Activated CD8-positive, alpha-beta memory T cell treated with anti-CD3 and anti-CD28 coated beads, Interleukin-2, amount 10 ng/mL, durations not matched to agents 7 days and 5 days (primary cell): ENCODE measurements at regions not wholly inside any gene's neighbourhood (a gene's known extent, or its start where the extent isn't known, plus 50 kb on each side); places are given as distances from the start of the nearest gene placed in this dataset.
A peak's percentile ranks its signal among the peaks of the same experiment; 100 is the strongest.

Experiments
- ATAC-seq: fragments of 150-1000 bp; cut with Tn5 transposase; one replicate; pipeline ENCODE4 v1.10.0; 2021; ENCODE audit warnings: moderate library complexity
- CTCF ChIA-PET: fragments of 350-600 bp; sonication (Branson Sonifier 250); formaldehyde crosslinking; loops from one replicate; lab custom pipeline; 2021; ENCODE audit warnings: antibody characterized with exemption; lab: Charles Lee
- DNase-seq: peaks from one replicate; pipeline ENCODE4 v3.0.0-alpha.2; 2020
- H3K27ac Mint-ChIP-seq: one replicate; pipeline ENCODE4 v1.8.0; 2021; ENCODE audit warnings: mild to moderate bottlenecking, mixed read lengths
- H3K27me3 Mint-ChIP-seq: one replicate; pipeline ENCODE4 v1.8.0; 2021; ENCODE audit warnings: mixed read lengths
- H3K36me3 Mint-ChIP-seq: one replicate; pipeline ENCODE4 v1.8.0; 2021; ENCODE audit warnings: mild to moderate bottlenecking, mixed read lengths
- H3K4me1 Mint-ChIP-seq: one replicate; pipeline ENCODE4 v1.8.0; 2021; ENCODE audit warnings: mixed read lengths
- H3K4me3 Mint-ChIP-seq: one replicate; pipeline ENCODE4 v1.8.0; 2021; ENCODE audit warnings: mild to moderate bottlenecking, moderate library complexity, mixed read lengths
- H3K9me3 Mint-ChIP-seq: one replicate; pipeline ENCODE4 v1.8.0; 2022; ENCODE audit warnings: low read depth, mixed read lengths

DNA sequence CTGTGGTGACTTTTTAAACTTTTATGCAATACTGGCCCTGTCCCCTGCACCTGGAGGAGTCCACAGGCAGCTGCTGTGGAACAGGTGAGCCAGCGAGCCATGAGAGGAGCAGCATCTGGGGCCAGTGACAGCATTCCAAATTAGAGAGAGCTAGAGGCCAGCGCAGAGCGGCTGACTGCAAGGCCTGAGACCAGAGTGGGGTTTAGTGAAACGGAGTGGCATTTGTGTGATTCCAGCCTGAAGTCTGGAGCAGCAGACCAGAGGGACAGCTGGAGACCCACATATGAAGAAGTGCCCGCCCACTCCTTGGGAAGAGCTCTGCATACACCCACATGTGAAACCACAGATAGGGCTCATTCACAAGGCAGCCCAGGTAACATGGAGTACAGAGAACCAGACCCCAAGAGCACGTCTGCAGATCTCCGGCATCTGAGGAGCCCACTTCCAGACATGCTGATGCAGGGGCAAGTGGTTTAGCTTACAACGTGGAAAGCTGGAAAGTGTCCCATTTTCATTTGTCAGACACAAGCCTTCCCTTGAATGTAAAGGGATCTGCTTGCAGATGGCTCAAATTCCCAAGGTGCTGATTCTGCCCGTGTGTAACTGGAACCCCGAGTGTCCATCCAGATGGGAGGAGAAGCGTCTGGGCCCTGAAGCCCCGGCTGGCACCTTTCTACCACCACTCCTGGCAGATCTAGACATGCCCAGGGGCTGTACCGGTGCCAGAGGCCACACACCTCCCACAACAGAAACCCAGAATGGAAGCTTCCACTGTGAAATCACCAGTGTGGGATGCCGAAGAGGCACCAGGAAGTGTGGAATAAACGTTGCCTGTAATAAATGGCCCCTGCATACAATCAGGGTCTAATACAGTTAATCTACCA lies 256.0 kb upstream of the TCERG1L start:
- no peaks in the 10 kb centered on the region for H3K4me1 Mint-ChIP-seq
- no peak overlapping the region for H3K4me3 Mint-ChIP-seq
- H3K36me3 Mint-ChIP-seq = no peaks in the 10 kb centered on the region
- H3K9me3 Mint-ChIP-seq = peaks cover 8% of the 10 kb centered on the region
- DNase-seq (peak; percentile 22), ATAC-seq (no peak)
- H3K27me3 Mint-ChIP-seq = no peaks in the 10 kb centered on the region
- H3K27ac Mint-ChIP-seq = no peak overlapping the region
- CTCF ChIA-PET = no interaction called here

DNA sequence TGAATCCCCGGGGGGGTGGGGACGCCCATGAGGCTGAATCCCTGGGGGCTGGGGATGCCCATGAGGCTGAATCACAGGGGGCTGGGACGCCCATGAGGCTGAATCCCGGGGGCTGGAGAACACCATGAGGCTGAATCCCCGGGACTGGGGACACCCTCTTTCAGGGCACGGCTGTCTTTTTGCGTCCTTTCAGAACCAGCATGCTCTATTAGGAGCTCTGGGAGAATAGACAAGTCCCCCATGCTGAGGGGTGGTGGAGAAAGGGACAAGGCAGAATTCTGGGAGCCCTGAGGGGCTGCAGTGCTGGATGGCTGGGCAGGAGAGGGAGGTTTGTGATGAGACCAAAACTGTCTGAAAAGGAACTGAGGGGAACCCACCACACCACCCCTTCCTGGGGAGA lies 257.3 kb upstream of the TCERG1L start:
- no peaks in the 10 kb centered on the region for H3K27me3 Mint-ChIP-seq
- H3K4me3 Mint-ChIP-seq = no peak overlapping the region
- no peak overlapping the region for H3K27ac Mint-ChIP-seq
- peaks cover 7% of the 10 kb centered on the region for H3K9me3 Mint-ChIP-seq
- CTCF ChIA-PET = no interaction called here
- ATAC-seq (no peak), DNase-seq (peak; percentile 23)
- no peaks in the 10 kb centered on the region for H3K4me1 Mint-ChIP-seq
- H3K36me3 Mint-ChIP-seq = no peaks in the 10 kb centered on the region

DNA sequence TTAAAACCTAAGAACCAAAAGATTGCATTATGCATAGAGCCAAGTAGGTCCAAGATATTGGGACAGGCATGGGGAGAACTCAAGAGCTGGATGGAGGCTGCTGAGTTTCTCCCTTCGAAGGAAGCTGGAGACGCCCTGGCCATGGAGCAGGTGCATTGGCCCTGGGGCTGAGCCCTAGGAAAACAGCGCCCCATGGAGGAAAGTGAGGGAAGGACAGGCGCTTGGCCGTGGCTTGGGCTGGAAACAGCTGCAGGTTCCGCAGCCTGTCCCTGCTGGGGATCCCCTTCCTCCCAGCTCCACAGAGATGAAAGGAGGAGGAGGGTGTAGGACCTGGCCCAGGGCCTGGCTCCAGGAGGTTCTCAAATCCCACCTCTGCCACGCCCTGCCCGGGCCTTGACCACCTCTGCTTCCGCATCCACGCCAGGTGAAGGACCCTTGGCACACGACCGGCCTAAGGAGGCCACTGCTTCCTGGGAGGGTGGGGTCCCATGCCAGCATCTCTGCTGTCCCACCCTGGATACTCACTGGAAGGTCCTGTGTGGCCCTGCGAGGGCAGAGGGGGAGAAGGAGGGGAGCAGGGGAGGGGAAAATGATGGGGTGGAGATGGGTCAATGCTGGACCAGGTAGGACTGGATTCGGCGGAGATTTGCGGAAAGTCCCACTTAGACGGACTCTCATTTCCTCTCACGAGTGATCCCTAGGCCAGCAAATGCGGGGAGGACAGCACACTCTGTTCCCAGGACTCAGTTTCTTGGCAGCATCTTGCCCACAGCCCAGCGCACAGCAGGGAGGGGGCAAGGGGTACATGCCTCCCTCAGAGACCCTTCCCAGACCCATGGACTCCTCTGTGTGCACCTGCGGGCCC lies 258.6 kb upstream of the TCERG1L start:
- CTCF ChIA-PET = no interaction called here
- H3K36me3 Mint-ChIP-seq = no peaks in the 10 kb centered on the region

DNA sequence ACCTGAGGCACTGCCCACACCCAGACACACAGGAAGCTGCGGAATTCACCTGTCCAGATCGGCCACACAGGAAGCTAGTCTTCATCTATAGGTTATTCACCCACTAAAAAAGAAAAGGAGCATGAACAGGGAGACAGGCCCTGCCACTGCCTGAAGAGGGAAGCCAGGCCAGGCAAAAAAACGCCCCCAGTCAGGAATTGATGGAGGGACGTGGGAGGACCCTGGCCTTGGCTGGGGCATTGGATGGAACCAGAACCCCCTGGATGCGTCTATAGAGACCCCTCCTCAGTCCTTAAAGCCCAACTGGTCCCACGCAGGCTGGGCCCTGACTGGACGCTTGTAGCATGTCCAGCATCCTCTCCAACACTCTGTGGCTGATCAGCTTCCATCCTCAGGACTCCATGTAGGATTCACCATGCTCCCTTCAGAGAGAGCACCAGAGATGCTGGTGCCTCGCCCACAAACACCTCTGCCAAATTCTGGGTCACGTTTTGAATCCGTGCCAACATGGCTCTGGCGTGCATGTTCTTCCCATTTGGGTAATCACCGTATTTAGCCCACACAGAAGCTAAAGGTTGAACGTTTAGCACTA lies 259.3 kb upstream of the TCERG1L start:
- Mint-ChIP-seq H3K27me3 (no peaks in the 10 kb centered on the region), H3K36me3 (no peaks in the 10 kb centered on the region)

More for the DNA sequence above, 258.6 kb upstream of the TCERG1L start:
- H3K4me3 Mint-ChIP-seq = no peak overlapping the region
- ATAC-seq (no peak), DNase-seq (peak; percentile 21)
- H3K9me3 Mint-ChIP-seq = peaks cover under 1% of the 10 kb centered on the region
- no peak overlapping the region for H3K27ac Mint-ChIP-seq
- H3K27me3 Mint-ChIP-seq = no peaks in the 10 kb centered on the region
- H3K4me1 Mint-ChIP-seq = no peaks in the 10 kb centered on the region

DNA sequence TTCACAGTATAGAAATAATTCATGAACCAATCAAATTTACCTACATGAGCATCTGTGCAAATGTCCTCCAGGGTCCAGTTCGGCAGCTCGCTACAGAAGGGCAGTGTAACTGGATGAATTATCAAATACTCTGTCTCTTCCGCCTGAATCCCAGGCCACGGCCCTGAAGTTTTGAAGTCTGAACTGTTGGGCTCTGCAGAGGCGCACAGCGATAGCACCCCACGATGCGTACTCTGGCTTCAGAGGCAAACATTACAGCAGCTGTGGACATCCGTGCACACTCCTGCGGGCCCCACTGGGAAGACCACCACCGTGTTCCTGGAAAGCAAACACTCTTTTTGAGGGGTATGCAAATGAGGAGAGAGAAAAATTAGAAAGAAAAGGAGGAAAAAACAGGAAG lies 259.8 kb upstream of the TCERG1L start:
- DNase-seq = peak; percentile 35
- H3K27ac Mint-ChIP-seq = no peak overlapping the region
- no peaks in the 10 kb centered on the region for H3K9me3 Mint-ChIP-seq
- no peaks in the 10 kb centered on the region for H3K4me1 Mint-ChIP-seq
- H3K4me3 Mint-ChIP-seq = no peak overlapping the region
- ATAC-seq = no peak
- no peaks in the 10 kb centered on the region for H3K36me3 Mint-ChIP-seq
- no peaks in the 10 kb centered on the region for H3K27me3 Mint-ChIP-seq
- CTCF ChIA-PET = no interaction called here

More for the DNA sequence above, 259.3 kb upstream of the TCERG1L start:
- H3K4me3 Mint-ChIP-seq = no peak overlapping the region
- H3K9me3 Mint-ChIP-seq = no peaks in the 10 kb centered on the region
- H3K4me1 Mint-ChIP-seq = no peaks in the 10 kb centered on the region
- DNase-seq = peak; percentile 22
- H3K27ac Mint-ChIP-seq = no peak overlapping the region
- no peak for ATAC-seq
- CTCF ChIA-PET = no interaction called here

DNA sequence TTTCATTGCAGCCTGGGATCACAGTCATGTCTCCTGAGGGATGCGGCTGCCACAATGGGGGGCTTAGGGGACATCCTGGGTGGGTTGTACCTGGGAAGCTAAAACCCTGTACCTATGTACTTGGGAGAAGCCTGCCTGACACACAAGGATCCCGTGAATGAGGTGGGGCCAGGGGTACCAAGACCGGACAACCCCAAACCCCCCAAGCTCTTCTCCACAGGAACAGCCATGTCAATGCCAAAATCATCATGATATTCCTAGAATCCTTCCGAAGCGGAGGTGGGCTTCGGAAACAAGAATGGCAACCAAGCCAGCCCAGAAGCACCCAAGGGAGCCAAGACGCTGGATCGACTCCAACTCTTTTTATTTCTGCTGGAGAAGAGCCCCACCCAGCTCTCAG lies 260.3 kb upstream of the TCERG1L start:
- no peaks in the 10 kb centered on the region for H3K27me3 Mint-ChIP-seq
- DNase-seq (peak; percentile 5), ATAC-seq (no peak)
- H3K4me1 Mint-ChIP-seq = no peaks in the 10 kb centered on the region
- no peak overlapping the region for H3K27ac Mint-ChIP-seq
- CTCF ChIA-PET = no interaction called here
- H3K36me3 Mint-ChIP-seq = no peaks in the 10 kb centered on the region
- H3K9me3 Mint-ChIP-seq = no peaks in the 10 kb centered on the region
- H3K4me3 Mint-ChIP-seq = no peak overlapping the region

DNA sequence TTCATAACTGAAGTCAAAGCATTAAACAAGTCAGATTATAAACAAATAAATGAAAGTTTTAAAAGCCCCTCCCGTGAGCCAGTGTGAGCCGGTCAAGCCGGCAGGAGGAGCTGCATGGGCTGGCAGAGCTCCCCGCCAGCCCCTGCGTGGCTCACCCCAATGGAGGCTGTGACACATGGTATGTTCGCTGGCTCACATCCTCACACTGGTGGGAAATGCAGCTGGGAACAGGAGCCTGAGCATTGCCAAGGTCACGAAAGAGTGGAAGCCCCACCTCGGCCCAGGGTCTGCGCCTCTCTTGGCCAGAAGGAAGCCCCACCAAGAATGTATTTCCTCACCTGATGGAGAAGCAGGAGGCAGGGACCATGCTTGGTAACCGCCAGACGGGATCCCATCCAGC lies 261.7 kb upstream of the TCERG1L start:
- H3K4me3 Mint-ChIP-seq = no peak overlapping the region
- ATAC-seq (no peak), DNase-seq (peak; percentile 19)
- no peaks in the 10 kb centered on the region for H3K9me3 Mint-ChIP-seq
- no peaks in the 10 kb centered on the region for H3K4me1 Mint-ChIP-seq
- H3K27ac Mint-ChIP-seq = no peak overlapping the region
- no peaks in the 10 kb centered on the region for H3K27me3 Mint-ChIP-seq
- CTCF ChIA-PET = no interaction called here
- no peaks in the 10 kb centered on the region for H3K36me3 Mint-ChIP-seq

DNA sequence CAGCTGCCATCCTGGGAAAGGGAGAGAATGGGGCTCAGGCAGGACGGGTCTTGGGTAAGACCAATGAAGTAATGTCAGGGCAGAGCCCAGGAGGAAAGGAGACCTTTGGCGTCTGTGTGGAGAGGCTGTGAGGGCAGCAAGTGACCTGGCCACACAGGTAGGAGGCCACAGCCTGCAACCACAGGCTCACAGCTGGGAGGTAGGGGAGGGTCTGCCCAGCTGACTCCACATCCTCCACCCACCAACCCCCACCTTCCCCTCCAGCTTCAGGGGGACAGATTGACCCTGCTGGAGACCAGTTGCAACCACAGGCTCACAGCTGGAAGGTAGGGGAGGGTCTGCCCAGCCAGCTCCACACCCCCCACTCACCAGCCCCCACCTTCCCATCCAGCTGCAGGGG lies 262.2 kb upstream of the TCERG1L start:
- Mint-ChIP-seq H3K27me3 (no peaks in the 10 kb centered on the region), H3K4me3 (no peak overlapping the region), H3K36me3 (no peaks in the 10 kb centered on the region), H3K4me1 (no peaks in the 10 kb centered on the region), H3K27ac (no peak overlapping the region), H3K9me3 (no peaks in the 10 kb centered on the region)
- CTCF ChIA-PET = no interaction called here
- peak; percentile 22 for DNase-seq
- ATAC-seq = no peak

DNA sequence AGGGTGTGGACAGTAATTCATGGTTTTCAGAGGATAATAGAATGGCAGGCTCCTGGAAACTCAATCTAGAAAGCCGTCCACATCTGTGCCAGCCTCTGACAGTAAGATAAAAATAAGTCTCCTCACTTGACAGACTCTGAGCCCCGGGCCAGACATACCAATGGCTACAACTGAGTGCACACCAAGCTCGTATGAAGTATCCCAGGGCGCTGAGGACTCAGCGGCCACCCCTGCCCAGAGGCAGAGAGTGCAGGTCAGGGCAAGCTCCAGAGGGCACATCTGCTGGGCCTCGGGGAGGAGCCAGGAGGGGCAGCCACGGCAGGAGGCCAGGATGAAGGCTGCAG lies 262.8 kb upstream of the TCERG1L start:
- Mint-ChIP-seq H3K4me3 (no peak overlapping the region), H3K27me3 (no peaks in the 10 kb centered on the region), H3K27ac (no peak overlapping the region), H3K9me3 (no peaks in the 10 kb centered on the region), H3K4me1 (no peaks in the 10 kb centered on the region), H3K36me3 (no peaks in the 10 kb centered on the region)
- ATAC-seq (no peak), DNase-seq (peak; percentile 11)
- CTCF ChIA-PET = no interaction called here

DNA sequence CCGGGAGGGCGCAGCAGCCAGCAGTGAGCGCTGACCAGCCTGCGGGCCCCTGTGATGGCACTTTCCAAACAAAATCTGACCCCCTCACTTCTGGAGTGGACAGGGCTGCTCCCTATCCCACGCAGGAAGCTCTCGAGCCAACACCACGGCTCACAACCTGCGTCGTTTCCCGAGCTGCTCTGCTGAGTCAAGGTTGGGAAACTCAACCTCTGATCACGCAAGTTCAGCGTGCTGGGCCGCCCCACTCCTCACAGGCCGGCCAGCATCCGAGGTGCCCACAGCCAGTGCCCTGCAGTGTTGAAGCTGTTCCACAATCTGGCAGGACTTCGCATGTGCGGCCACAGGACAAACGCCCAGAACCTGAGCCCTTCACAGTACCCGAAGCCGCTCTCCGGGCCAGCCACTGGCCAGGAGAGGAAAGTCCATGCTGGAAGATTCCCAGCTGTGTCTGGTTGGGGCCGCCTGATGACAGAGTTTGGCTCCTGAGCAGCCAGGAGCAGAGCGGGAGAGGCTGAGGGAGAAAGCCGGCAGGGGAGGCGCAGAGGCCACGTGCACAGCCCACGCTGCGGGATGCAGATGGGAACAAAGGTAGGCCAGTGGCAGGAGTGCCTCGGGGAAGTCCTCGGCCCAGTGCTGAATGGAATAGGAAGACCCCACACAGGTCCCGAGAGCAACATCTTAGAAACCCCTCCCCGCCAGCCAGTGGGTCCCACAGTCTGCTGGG lies 263.3 kb upstream of the TCERG1L start:
- Mint-ChIP-seq H3K4me3 (no peak overlapping the region), H3K4me1 (no peaks in the 10 kb centered on the region), H3K27ac (no peak overlapping the region), H3K36me3 (no peaks in the 10 kb centered on the region), H3K9me3 (no peaks in the 10 kb centered on the region), H3K27me3 (no peaks in the 10 kb centered on the region)
- no peak for ATAC-seq
- peak; percentile 25 for DNase-seq
- CTCF ChIA-PET = no interaction called here

DNA sequence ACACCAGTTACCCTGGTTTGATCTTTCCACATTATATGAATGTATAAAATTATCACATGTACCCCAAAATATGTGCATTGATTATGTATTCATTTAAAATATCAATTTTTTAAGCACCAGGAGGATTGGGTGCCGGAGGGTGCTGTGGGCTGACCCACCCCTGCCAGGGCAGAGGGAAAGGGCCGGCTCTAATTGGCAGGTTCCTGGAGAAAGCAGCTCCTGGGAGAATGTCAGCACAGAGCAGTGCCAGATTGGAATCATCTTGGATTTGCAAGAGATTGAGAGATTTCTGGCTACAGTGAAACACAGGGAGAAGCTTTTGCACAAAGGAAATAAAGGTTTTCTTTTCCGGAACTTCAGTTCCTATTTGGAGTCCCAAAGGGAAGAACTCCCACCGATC lies 264.4 kb upstream of the TCERG1L start:
- H3K9me3 Mint-ChIP-seq = no peaks in the 10 kb centered on the region
- ATAC-seq (no peak), DNase-seq (no peak)
- H3K4me3 Mint-ChIP-seq = no peak overlapping the region
- no peaks in the 10 kb centered on the region for H3K27me3 Mint-ChIP-seq
- CTCF ChIA-PET = no interaction called here
- H3K4me1 Mint-ChIP-seq = no peaks in the 10 kb centered on the region
- H3K27ac Mint-ChIP-seq = no peak overlapping the region
- H3K36me3 Mint-ChIP-seq = no peaks in the 10 kb centered on the region

DNA sequence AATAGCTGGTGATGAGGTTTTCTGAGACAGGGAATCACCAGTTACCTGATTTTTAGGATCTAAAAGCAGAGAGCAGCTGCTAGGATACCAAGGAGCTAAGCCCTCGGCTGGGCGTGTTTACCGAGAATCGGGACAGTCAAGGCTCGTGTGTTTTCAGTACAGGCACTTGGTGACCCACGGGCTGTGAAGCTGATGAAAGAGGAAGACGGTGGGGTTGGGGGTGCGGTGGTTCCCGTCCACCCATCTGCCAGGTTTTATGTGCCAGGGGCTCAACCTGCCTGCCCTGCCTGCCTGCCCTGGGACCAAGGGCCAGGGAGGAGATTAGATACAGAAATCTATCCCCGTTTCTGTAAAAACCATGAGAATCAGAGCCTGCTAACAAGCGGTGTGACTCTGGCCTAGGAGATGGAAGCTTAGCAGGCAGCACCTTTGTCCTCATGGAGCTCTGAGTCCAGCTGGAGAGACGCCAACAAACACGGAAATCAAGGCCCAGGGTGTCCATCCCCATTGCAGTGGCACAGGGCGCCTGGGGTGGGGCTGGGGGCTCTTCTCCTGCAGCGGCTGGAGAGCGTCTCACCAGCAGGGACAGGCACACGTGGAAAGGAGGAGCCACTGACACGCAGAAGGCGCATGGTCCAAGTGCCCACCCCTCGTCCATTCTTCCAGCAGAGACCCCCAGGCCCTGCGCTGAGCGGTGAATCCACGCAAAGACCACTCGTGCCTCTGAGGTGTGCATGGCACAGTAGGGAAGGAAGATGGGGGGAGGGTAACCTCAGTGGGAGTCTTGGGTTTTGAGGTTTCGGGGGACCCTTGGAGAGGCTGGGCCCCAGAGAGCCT lies 265.0 kb upstream of the TCERG1L start:
- DNase-seq (peak; percentile 7), ATAC-seq (no peak)
- Mint-ChIP-seq H3K27me3 (no peaks in the 10 kb centered on the region), H3K4me1 (no peaks in the 10 kb centered on the region), H3K9me3 (no peaks in the 10 kb centered on the region), H3K4me3 (no peak overlapping the region), H3K36me3 (no peaks in the 10 kb centered on the region), H3K27ac (no peak overlapping the region)
- CTCF ChIA-PET = no interaction called here
